ENCODE measurements at regions not wholly inside any gene's neighbourhood (a gene's known extent, or its start where the extent isn't known, plus 50 kb on each side); places are given as distances from the start of the nearest gene placed in this dataset.
"Not testable (repeated sequence)": the region's sequence is repeated elsewhere in the genome, so short reads cannot be mapped to it uniquely, and the experiment has no call there.

DNA sequence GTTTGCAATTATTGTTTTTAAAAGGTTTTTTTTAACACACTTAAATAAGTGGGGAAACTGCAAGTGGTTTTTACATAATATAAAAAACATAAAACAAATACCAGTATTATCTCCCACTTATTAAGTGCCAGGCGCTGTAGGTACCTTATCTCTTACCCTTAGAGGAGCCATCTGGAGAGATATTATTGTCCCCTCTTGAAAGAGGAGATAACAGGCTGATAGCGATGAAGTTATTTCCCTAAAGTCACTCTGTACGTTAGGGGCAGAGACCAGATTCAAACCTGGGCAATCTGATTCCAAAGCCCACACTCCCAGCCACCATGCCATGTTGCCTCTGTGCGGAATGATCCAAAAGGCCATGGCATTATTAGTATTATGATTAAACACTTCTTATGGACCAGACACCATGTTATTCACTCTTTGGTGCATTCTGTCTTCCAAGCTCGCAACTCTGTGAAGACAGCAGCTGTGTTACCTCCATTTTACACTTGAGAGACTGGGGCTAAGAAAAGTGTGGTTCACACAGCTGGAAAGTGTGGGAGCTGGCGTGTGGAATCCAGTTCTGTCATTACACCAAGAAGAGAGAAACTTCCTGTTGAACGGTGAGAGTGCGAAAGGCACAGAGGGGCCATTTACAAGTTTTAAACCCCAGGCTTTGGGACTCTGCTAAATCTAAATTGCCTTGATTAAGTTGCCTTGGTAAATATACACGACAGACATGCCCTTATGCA, 79.9 kb upstream of the MITF start:
- DNase-seq, result no peak
- Histone ChIP-seq H3K9ac (ENCODE audit: low read length) (no peak overlapping the region), H3K4me2 (ENCODE audit: low read length, poor library complexity, severe bottlenecking) (no peak overlapping the region), H2AFZ (ENCODE audit: low read depth, low read length) (no peak overlapping the region), H3K4ac (ENCODE audit: low read depth in 1 of 2, low read length in 2 of 2) (no peak overlapping the region), H3K23ac (ENCODE audit: low read length in 2 of 2) (no peak overlapping the region), H2BK12ac (ENCODE audit: low read length in 2 of 2) (no peak overlapping the region), H4K91ac (ENCODE audit: low read length) (no peak overlapping the region), H2BK120ac (ENCODE audit: low read depth, low read length) (no peak overlapping the region), H3K79me1 (replicated peaks; ENCODE audit: low read length, poor library complexity, severe bottlenecking) (no peaks in the 10 kb centered on the region), H3K4me3 (ENCODE audit: insufficient read depth in 1 of 2, low read depth in 1 of 2, low read length in 2 of 2) (no peak overlapping the region), H3K36me3 (ENCODE audit: control insufficient read depth in 1 of 2, insufficient read depth in 2 of 2, low read depth in 1 of 2, low read length in 2 of 2) (peaks cover 0 to 4% of the 10 kb centered on the region in 2 experiments), H3K14ac (ENCODE audit: low read length in 2 of 2) (no peak overlapping the region), H4K8ac (ENCODE audit: low read length) (no peak overlapping the region), H3K27ac (ENCODE audit: low read length, poor library complexity, severe bottlenecking) (no peak overlapping the region), H2AK5ac (ENCODE audit: low read length, severe bottlenecking) (no peak overlapping the region), H2BK5ac (ENCODE audit: low read depth, low read length, poor library complexity, severe bottlenecking) (no peak overlapping the region), H3K4me1 (ENCODE audit: control insufficient read depth, insufficient read depth, low read depth, low read length) (no peaks in the 10 kb centered on the region), H3K27me3 (ENCODE audit: control insufficient read depth in 1 of 2, insufficient read depth in 1 of 2, low read length in 2 of 2) (peaks cover 0 to 15% of the 10 kb centered on the region in 2 experiments), H3K9me3 (ENCODE audit: control insufficient read depth, low read length) (no peaks in the 10 kb centered on the region), H2BK15ac (ENCODE audit: low read depth, poor library complexity, severe bottlenecking) (no peak overlapping the region), H3K18ac (ENCODE audit: low read depth in 1 of 2, low read length in 2 of 2) (no peak overlapping the region)
- 75% methylated on average over 9 of the region's 9 CpGs for WGBS

DNA sequence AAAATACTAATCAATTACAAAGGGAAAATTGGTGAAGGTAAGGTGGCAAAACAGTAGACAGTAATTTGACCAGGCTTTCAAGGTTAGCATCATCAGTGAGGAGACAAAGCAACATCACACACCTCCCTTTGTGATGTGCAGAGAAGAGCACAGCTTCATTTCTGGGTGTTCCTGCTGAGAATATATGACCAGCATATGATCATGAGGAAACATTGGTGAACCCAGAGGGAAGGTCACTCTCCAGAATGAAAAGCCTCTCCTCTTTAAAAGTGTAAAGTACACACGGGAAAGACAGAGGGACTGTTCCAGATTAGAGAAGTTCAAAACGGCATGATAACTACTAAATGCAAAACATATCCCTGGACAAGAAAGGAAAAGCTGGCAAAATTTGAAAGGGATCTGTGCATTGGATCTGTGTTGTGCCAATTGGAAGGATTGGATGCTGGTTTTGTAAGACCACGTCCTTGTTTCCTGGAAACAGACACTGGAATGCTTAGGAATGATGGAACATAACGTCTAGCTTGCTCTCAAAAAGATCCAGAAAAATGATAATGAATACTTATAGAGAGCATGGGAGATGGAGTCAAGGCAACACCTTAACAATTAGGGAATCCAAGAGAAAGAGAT, 80.6 kb upstream of the MITF start:
- no peak overlapping the region for H3K14ac ChIP-seq (ENCODE audit: low read length in 2 of 2)
- H2BK12ac ChIP-seq (ENCODE audit: low read length in 2 of 2), result no peak overlapping the region
- no peak overlapping the region for H4K8ac ChIP-seq (ENCODE audit: low read length)
- no peak overlapping the region for H2AFZ ChIP-seq (ENCODE audit: low read depth, low read length)
- H2BK120ac ChIP-seq (ENCODE audit: low read depth, low read length), result no peak overlapping the region
- H3K36me3 ChIP-seq (ENCODE audit: control insufficient read depth in 1 of 2, insufficient read depth in 2 of 2, low read depth in 1 of 2, low read length in 2 of 2), result peaks cover 0 to 4% of the 10 kb centered on the region in 2 experiments
- no peak overlapping the region for H4K91ac ChIP-seq (ENCODE audit: low read length)
- H2BK5ac ChIP-seq (ENCODE audit: low read depth, low read length, poor library complexity, severe bottlenecking), result no peak overlapping the region
- H3K27ac ChIP-seq (ENCODE audit: low read length, poor library complexity, severe bottlenecking), result no peak overlapping the region
- no peak overlapping the region for H2AK5ac ChIP-seq (ENCODE audit: low read length, severe bottlenecking)
- H3K4me1 ChIP-seq (ENCODE audit: control insufficient read depth, insufficient read depth, low read depth, low read length), result no peaks in the 10 kb centered on the region
- H3K9ac ChIP-seq (ENCODE audit: low read length), result no peak overlapping the region
- H3K79me1 ChIP-seq (replicated peaks; ENCODE audit: low read length, poor library complexity, severe bottlenecking), result no peaks in the 10 kb centered on the region
- peaks cover 0 to 13% of the 10 kb centered on the region in 2 experiments for H3K27me3 ChIP-seq (ENCODE audit: control insufficient read depth in 1 of 2, insufficient read depth in 1 of 2, low read length in 2 of 2)
- H3K9me3 ChIP-seq (ENCODE audit: control insufficient read depth, low read length), result no peaks in the 10 kb centered on the region
- no peak overlapping the region for H3K4ac ChIP-seq (ENCODE audit: low read depth in 1 of 2, low read length in 2 of 2)
- 69% methylated on average over 4 of the region's 4 CpGs for WGBS
- H3K4me2 ChIP-seq (ENCODE audit: low read length, poor library complexity, severe bottlenecking), result no peak overlapping the region
- H3K18ac ChIP-seq (ENCODE audit: low read depth in 1 of 2, low read length in 2 of 2), result no peak overlapping the region
- no peak overlapping the region for H2BK15ac ChIP-seq (ENCODE audit: low read depth, poor library complexity, severe bottlenecking)
- no peak overlapping the region for H3K4me3 ChIP-seq (ENCODE audit: insufficient read depth in 1 of 2, low read depth in 1 of 2, low read length in 2 of 2)
- no peak overlapping the region for H3K23ac ChIP-seq (ENCODE audit: low read length in 2 of 2)
- DNase-seq, result no peak

DNA sequence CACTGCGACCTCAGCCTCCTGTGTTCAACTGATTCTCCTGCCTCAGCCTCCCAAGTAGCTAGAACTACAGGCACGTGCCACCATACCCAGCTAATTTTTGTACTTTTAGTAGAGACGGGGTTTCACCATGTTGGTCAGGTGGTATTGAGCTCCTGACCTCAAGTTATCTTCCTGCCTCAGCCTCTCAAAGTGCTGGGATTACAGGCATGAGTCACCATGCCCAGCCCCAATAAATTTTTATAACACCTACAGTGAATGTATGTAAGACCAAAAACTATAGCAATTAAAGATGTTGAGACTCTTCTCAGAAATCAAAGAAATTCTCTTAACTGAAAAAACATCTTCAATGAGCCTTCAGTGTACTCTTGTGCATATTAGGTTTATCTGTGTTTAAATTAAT, 82.2 kb upstream of the MITF start:
- not testable (repeated sequence) for H3K4me3 ChIP-seq (ENCODE audit: insufficient read depth in 1 of 2, low read depth in 1 of 2, low read length in 2 of 2); H3K36me3 ChIP-seq (ENCODE audit: control insufficient read depth in 1 of 2, insufficient read depth in 2 of 2, low read depth in 1 of 2, low read length in 2 of 2); H3K9me3 ChIP-seq (ENCODE audit: control insufficient read depth, low read length); H3K9ac ChIP-seq (ENCODE audit: low read length); H3K4me1 ChIP-seq (ENCODE audit: control insufficient read depth, insufficient read depth, low read depth, low read length); DNase-seq; H4K91ac ChIP-seq (ENCODE audit: low read length); H2BK12ac ChIP-seq (ENCODE audit: low read length in 2 of 2); H2BK15ac ChIP-seq (ENCODE audit: low read depth, poor library complexity, severe bottlenecking); H3K4me2 ChIP-seq (ENCODE audit: low read length, poor library complexity, severe bottlenecking); H3K18ac ChIP-seq (ENCODE audit: low read depth in 1 of 2, low read length in 2 of 2); H3K27me3 ChIP-seq (ENCODE audit: control insufficient read depth in 1 of 2, insufficient read depth in 1 of 2, low read length in 2 of 2); H3K4ac ChIP-seq (ENCODE audit: low read depth in 1 of 2, low read length in 2 of 2); H3K14ac ChIP-seq (ENCODE audit: low read length in 2 of 2); H2BK5ac ChIP-seq (ENCODE audit: low read depth, low read length, poor library complexity, severe bottlenecking); H2AFZ ChIP-seq (ENCODE audit: low read depth, low read length); H3K23ac ChIP-seq (ENCODE audit: low read length in 2 of 2); H2BK120ac ChIP-seq (ENCODE audit: low read depth, low read length); H2AK5ac ChIP-seq (ENCODE audit: low read length, severe bottlenecking); H3K79me1 ChIP-seq (replicated peaks; ENCODE audit: low read length, poor library complexity, severe bottlenecking); H4K8ac ChIP-seq (ENCODE audit: low read length); H3K27ac ChIP-seq (ENCODE audit: low read length, poor library complexity, severe bottlenecking)
- WGBS, result 100% methylated on average over 1 of the region's 3 CpGs

DNA sequence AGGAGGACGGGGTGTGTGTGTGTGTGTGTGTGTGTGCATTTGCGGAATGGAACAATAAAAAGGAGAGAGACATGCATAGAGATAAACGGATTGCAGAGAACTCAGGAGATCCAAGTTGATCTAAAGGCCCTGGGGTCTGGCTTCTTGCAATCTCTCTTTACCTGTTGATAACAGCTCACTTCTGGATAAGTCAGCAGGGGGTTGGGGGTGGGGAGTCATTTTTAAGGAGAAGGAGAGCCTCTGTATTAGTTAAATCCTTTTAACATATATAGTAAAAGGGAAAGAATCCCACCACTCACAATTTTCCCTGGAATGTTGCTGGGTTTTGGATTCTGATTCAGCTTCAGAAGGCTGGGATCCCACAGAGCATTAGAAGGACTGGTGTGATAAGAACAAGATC, 87.5 kb upstream of the MITF start:
- Histone ChIP-seq H2BK5ac (ENCODE audit: low read depth, low read length, poor library complexity, severe bottlenecking) (no peak overlapping the region), H4K91ac (ENCODE audit: low read length) (no peak overlapping the region), H3K23ac (ENCODE audit: low read length in 2 of 2) (no peak overlapping the region), H3K9ac (ENCODE audit: low read length) (no peak overlapping the region), H3K27ac (ENCODE audit: low read length, poor library complexity, severe bottlenecking) (no peak overlapping the region), H2BK15ac (ENCODE audit: low read depth, poor library complexity, severe bottlenecking) (no peak overlapping the region), H3K79me1 (replicated peaks; ENCODE audit: low read length, poor library complexity, severe bottlenecking) (no peaks in the 10 kb centered on the region), H3K27me3 (ENCODE audit: control insufficient read depth in 1 of 2, insufficient read depth in 1 of 2, low read length in 2 of 2) (no peaks in the 10 kb centered on the region), H2BK120ac (ENCODE audit: low read depth, low read length) (no peak overlapping the region), H2AK5ac (ENCODE audit: low read length, severe bottlenecking) (no peak overlapping the region), H3K18ac (ENCODE audit: low read depth in 1 of 2, low read length in 2 of 2) (no peak overlapping the region), H3K4me2 (ENCODE audit: low read length, poor library complexity, severe bottlenecking) (no peak overlapping the region), H4K8ac (ENCODE audit: low read length) (no peak overlapping the region), H3K4me1 (ENCODE audit: control insufficient read depth, insufficient read depth, low read depth, low read length) (no peaks in the 10 kb centered on the region), H3K4me3 (ENCODE audit: insufficient read depth in 1 of 2, low read depth in 1 of 2, low read length in 2 of 2) (no peak overlapping the region), H3K9me3 (ENCODE audit: control insufficient read depth, low read length) (no peaks in the 10 kb centered on the region), H3K14ac (ENCODE audit: low read length in 2 of 2) (no peak overlapping the region), H2BK12ac (ENCODE audit: low read length in 2 of 2) (no peak overlapping the region), H2AFZ (ENCODE audit: low read depth, low read length) (no peak overlapping the region), H3K36me3 (ENCODE audit: control insufficient read depth in 1 of 2, insufficient read depth in 2 of 2, low read depth in 1 of 2, low read length in 2 of 2) (no peaks in the 10 kb centered on the region), H3K4ac (ENCODE audit: low read depth in 1 of 2, low read length in 2 of 2) (no peak overlapping the region)
- WGBS, result 72% methylated on average over 3 of the region's 3 CpGs
- DNase-seq, result no peak
